Lower lobe of right lung (tissue), 2 donors: ENCODE measurements at regions not wholly inside any gene's neighbourhood (a gene's known extent, or its start where the extent isn't known, plus 50 kb on each side); places are given as distances from the start of the nearest gene placed in this dataset.

Experiments used
- ATAC-seq, 2 donors: fragments of 200-7000 bp; cut with Tn5 transposase; one replicate each; pipeline ENCODE4 v1.9.1; 2020 to 2022; ENCODE audit warnings: mild to moderate bottlenecking in 2 of 2, moderate library complexity in 2 of 2
- DNase-seq: peaks from one replicate; pipeline ENCODE4 v3.0.0-alpha.2; 2020
- H3K27ac ChIP-seq: fragments of 200-600 bp; one replicate; pipeline ENCODE4 v1.8.0; 2022
- H3K27me3 ChIP-seq: fragments of 200-600 bp; one replicate; pipeline ENCODE4 v1.8.0; 2022; ENCODE audit warnings: low read depth
- H3K36me3 ChIP-seq: fragments of 200-600 bp; one replicate; pipeline ENCODE4 v1.8.0; 2022; ENCODE audit warnings: mild to moderate bottlenecking
- H3K4me1 ChIP-seq: fragments of 200-600 bp; one replicate; pipeline ENCODE4 v1.8.0; 2022
- H3K4me3 ChIP-seq: fragments of 200-600 bp; one replicate; pipeline ENCODE4 v1.8.0; 2022; ENCODE audit warnings: mild to moderate bottlenecking
- H3K9me3 ChIP-seq: fragments of 200-600 bp; one replicate; pipeline ENCODE4 v1.8.0; 2022
- intact Hi-C: fragments of 100-400 bp; cut with DNase I; formaldehyde crosslinking; loops from one replicate; pipeline ENCODE4 v1.11.0; 2022
- TF ChIP-seq, protein P1 (sequence below): fragments of 200-600 bp; IDR thresholded peaks from one replicate; pipeline ENCODE4 v1.8.0; 2022; ENCODE audit warnings: antibody characterized with exemption, mild to moderate bottlenecking
- donor health status: DM: no; HTN: yes; CAD: no; lungs with severe emphysema.

DNA sequence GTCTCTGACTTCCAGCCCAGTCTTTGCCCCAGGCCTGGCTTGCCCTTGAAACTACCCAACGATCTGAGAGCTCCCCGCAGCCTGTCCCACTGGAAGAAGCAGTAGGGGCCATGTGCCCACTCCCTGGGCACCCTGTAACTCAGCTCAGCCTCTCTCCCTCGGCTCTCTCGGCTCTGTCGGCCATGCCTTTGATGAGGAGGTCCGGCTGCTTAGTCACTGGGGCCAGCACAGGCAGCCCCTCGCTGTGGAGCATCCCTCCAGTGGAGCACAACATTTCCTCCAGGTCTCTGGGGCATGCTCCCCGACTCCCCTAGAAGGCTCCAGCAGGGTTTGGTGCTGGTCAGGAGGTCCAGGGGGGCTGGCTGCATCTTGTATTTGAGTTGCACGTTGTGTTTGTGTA is 83.3 kb upstream of the DISP3 start:
- Histone ChIP-seq H3K9me3 (no peaks in the 10 kb centered on the region), H3K4me3 (no peak overlapping the region), H3K27me3 (peaks cover 28% of the 10 kb centered on the region), H3K4me1 (no peaks in the 10 kb centered on the region), H3K36me3 (no peaks in the 10 kb centered on the region), H3K27ac (no peak overlapping the region)
- ATAC-seq (no peak), DNase-seq (no peak)
- intact Hi-C loops = no loop called here
- TF ChIP-seq, protein P1, sequence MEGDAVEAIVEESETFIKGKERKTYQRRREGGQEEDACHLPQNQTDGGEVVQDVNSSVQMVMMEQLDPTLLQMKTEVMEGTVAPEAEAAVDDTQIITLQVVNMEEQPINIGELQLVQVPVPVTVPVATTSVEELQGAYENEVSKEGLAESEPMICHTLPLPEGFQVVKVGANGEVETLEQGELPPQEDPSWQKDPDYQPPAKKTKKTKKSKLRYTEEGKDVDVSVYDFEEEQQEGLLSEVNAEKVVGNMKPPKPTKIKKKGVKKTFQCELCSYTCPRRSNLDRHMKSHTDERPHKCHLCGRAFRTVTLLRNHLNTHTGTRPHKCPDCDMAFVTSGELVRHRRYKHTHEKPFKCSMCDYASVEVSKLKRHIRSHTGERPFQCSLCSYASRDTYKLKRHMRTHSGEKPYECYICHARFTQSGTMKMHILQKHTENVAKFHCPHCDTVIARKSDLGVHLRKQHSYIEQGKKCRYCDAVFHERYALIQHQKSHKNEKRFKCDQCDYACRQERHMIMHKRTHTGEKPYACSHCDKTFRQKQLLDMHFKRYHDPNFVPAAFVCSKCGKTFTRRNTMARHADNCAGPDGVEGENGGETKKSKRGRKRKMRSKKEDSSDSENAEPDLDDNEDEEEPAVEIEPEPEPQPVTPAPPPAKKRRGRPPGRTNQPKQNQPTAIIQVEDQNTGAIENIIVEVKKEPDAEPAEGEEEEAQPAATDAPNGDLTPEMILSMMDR = no peak

DNA sequence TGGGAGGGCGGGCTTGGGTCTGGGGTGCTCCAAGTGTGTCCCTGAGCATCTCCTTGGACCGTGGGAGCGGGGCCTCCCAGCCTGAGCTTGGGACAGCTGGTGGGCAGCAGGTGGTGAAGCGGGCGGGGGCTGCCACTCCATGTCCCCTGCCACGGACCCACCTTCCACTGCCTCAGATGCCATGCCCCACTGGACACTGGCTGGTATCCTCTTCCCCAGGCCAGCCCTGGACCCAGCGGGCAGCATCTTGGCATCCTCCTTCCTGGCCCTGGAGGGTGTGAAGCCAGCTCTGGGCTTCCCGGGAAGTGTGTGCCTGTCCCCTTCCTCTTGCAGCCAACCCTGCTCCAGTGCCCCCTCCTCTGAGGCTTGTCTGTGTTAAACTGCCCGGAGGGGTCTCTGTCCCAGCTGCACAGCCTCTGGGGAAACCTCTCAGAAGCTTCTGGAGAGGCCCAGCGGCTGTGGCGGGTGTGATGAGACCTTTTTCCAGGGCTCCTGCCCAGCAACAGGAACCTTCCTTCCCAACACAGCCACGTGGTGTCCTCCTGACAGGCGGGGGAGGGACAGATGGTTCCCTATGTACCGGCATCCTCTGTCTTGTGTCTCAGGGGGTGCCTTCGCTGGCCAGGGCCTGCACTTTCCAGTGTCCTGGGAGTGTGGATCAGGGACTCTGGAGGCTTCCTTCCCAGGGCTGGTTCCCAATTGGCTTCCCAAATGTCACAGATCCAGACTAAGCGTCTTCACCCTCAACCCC is 81.6 kb upstream of the DISP3 start:
- no peak overlapping the region for H3K27ac ChIP-seq
- no peaks in the 10 kb centered on the region for H3K36me3 ChIP-seq
- H3K4me3 ChIP-seq = no peak overlapping the region
- intact Hi-C loops = no loop called here
- DNase-seq = no peak
- peaks cover 22% of the 10 kb centered on the region for H3K27me3 ChIP-seq
- H3K9me3 ChIP-seq = no peaks in the 10 kb centered on the region
- TF ChIP-seq, protein P1 = no peak
- ATAC-seq = no peak
- H3K4me1 ChIP-seq = no peaks in the 10 kb centered on the region

GRCh38 chr1:11399250-11399649 is 79.7 kb upstream of the DISP3 start:
- no peaks in the 10 kb centered on the region for H3K9me3 ChIP-seq
- intact Hi-C loops = no loop called here
- H3K36me3 ChIP-seq = no peaks in the 10 kb centered on the region
- no peak overlapping the region for H3K4me3 ChIP-seq
- ATAC-seq (no peak), DNase-seq (no peak)
- no peak overlapping the region for H3K27ac ChIP-seq
- TF ChIP-seq, protein P1 = no peak
- H3K27me3 ChIP-seq = peaks cover 22% of the 10 kb centered on the region
- H3K4me1 ChIP-seq = no peaks in the 10 kb centered on the region

GRCh38 chr1:11400155-11400554 is 78.8 kb upstream of the DISP3 start:
- no peak for DNase-seq
- TF ChIP-seq, protein P1 = no peak
- intact Hi-C loops = no loop called here
- no peaks in the 10 kb centered on the region for H3K9me3 ChIP-seq
- H3K27ac ChIP-seq = no peak overlapping the region
- no peak overlapping the region for H3K4me3 ChIP-seq
- H3K4me1 ChIP-seq = no peaks in the 10 kb centered on the region
- peaks cover 21% of the 10 kb centered on the region for H3K27me3 ChIP-seq
- ATAC-seq = no peak
- no peaks in the 10 kb centered on the region for H3K36me3 ChIP-seq

DNA sequence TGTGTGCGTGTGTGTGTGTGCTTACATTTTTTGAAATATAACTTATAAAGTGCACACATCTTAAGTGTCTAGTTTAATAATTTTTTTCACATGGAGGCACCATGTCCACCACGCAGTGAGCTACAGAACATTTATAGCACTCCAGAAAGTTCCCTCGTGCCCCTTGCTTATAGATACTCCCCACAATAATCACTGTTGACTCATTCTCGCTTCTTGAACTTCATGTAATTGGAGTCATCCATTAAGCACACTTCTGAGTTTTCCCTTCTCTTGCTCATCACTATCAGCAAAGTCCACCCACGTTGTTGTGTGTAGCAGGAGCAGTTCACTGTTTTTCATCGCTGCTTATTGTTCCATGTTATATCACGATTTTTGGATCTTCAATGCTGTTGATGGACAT is 78.4 kb upstream of the DISP3 start:
- intact Hi-C loops = no loop called here
- no peak for ATAC-seq
- Histone ChIP-seq H3K27me3 (peaks cover 16% of the 10 kb centered on the region), H3K27ac (no peak overlapping the region), H3K9me3 (no peaks in the 10 kb centered on the region), H3K4me1 (no peaks in the 10 kb centered on the region), H3K4me3 (no peak overlapping the region), H3K36me3 (no peaks in the 10 kb centered on the region)
- TF ChIP-seq, protein P1 = no peak
- DNase-seq = no peak
